Endothelial cell of umbilical vein (primary cell): ENCODE measurements at regions not wholly inside any gene's neighbourhood (a gene's known extent, or its start where the extent isn't known, plus 50 kb on each side); places are given as distances from the start of the nearest gene placed in this dataset.

Experiments used
- BruUV-seq: library from RNA; stranded (reverse); fragments of 400-500 nt; replicated peaks from 2 replicates; lab custom pipeline; 2021; lab: Mats Ljungman, UMichigan
- CTCF ChIA-PET: fragments of 300-600, 350-600 bp; sonication (Branson Sonifier 250); formaldehyde crosslinking; loops from one replicate; lab custom pipeline; 2021; ENCODE audit warnings: antibody characterized with exemption, inconsistent platforms; lab: Charles Lee
- POLR2A ChIA-PET: fragments of 300-600, 350-600 bp; sonication (Branson Sonifier 250); formaldehyde crosslinking; loops from one replicate; lab custom pipeline; 2021; ENCODE audit warnings: antibody characterized with exemption, inconsistent platforms; lab: Charles Lee
- DNase-seq: peaks from one replicate; pipeline ENCODE4 v3.0.0-alpha.2; 2011; ENCODE audit warnings: low read depth, low spot score
- FAIRE-seq: peaks from 2 replicates; lab custom pipeline; 2011; peaks lifted over from hg19 to GRCh38; lab: Jason Lieb, UNC
- H2AFZ ChIP-seq: 2 replicates; pipeline ENCODE4 v1.6.0; 2012; ENCODE audit warnings: low read depth, low read length, control low read depth, inconsistent platforms
- H3K27ac ChIP-seq: 2 replicates; pipeline ENCODE4 v1.5.1; 2011; ENCODE audit warnings: low read depth, mild to moderate bottlenecking, control low read depth, low read length, moderate library complexity; ENCODE audit not compliant: insufficient read depth
- H3K27me3 ChIP-seq, 2 experiments: 2 replicates each; pipeline versions ENCODE4 v1.6.0 to v1.6.1; 2011; ENCODE audit warnings: low read length in 2 of 2, mixed read lengths in 1 of 2; ENCODE audit not compliant: control insufficient read depth in 2 of 2, insufficient read depth in 2 of 2
- H3K36me3 ChIP-seq, 2 experiments: 2 replicates in 1 of 2; 3 replicates in 1 of 2; pipeline ENCODE4 v1.5.1; 2011; ENCODE audit warnings: low read length in 2 of 2, mild to moderate bottlenecking in 1 of 2, moderate library complexity in 1 of 2; ENCODE audit not compliant: control insufficient read depth in 2 of 2, insufficient read depth in 2 of 2; ENCODE audit errors: extremely low read depth in 1 of 2
- H3K4me1 ChIP-seq: 3 replicates; pipeline ENCODE4 v1.5.1; 2011; ENCODE audit warnings: mild to moderate bottlenecking, low read length; ENCODE audit not compliant: control insufficient read depth, insufficient read depth; ENCODE audit errors: extremely low read depth
- H3K4me2 ChIP-seq: 2 replicates; pipeline ENCODE4 v1.6.1; 2011; ENCODE audit warnings: low read length, control low read depth, mixed read lengths; ENCODE audit not compliant: insufficient read depth
- H3K4me3 ChIP-seq, 3 experiments: fragments of 200-600 bp in 1 of 3; sonication (generic), shearing (Covaris generic) in 1 of 3; replicated peaks in 1 of 3; 2 replicates each; pipeline ENCODE4 v1.5.1; 2011 to 2016; ENCODE audit warnings: control low read depth in 3 of 3, low read length in 3 of 3, mild to moderate bottlenecking in 2 of 3, inconsistent platforms in 1 of 3, low read depth in 1 of 3, moderate library complexity in 1 of 3; ENCODE audit not compliant: insufficient read depth in 1 of 3
- H3K79me2 ChIP-seq: 2 replicates; pipeline ENCODE4 v1.6.0; 2012; ENCODE audit warnings: low read length, inconsistent platforms; ENCODE audit not compliant: control insufficient read depth, insufficient read depth
- H3K9ac ChIP-seq: replicated peaks from 2 replicates; pipeline ENCODE3; 2011; ENCODE audit warnings: low read length, control low read depth; ENCODE audit not compliant: insufficient read depth; ENCODE audit errors: extremely low read depth
- H3K9me1 ChIP-seq: replicated peaks from 3 replicates; pipeline ENCODE4 v1.6.0; 2011; ENCODE audit warnings: mild to moderate bottlenecking, low read length; ENCODE audit not compliant: control insufficient read depth, insufficient read depth; ENCODE audit errors: extremely low read depth
- H3K9me3 ChIP-seq: replicated peaks from 2 replicates; pipeline ENCODE4 v1.5.1; 2012; ENCODE audit warnings: low read length, inconsistent platforms; ENCODE audit not compliant: control insufficient read depth, insufficient read depth
- H4K20me1 ChIP-seq: replicated peaks from 2 replicates; pipeline ENCODE3; 2011; ENCODE audit warnings: mild to moderate bottlenecking, low read length; ENCODE audit not compliant: control insufficient read depth, insufficient read depth; ENCODE audit errors: extremely low read depth
- EZH2 ChIP-seq: IDR thresholded peaks from 2 replicates; pipeline ENCODE4 v1.6.1; 2012; ENCODE audit warnings: borderline replicate concordance, low read depth, mild to moderate bottlenecking, moderate library complexity, low read length, inconsistent platforms; ENCODE audit not compliant: severe bottlenecking
- FOS ChIP-seq: IDR thresholded peaks from 2 replicates; pipeline ENCODE4 v1.6.1; 2011; ENCODE audit warnings: mild to moderate bottlenecking, low read length, moderate library complexity, borderline replicate concordance; ENCODE audit not compliant: insufficient read depth
- GATA2 ChIP-seq: IDR thresholded peaks from 2 replicates; pipeline ENCODE4 v1.7.0; 2011; ENCODE audit warnings: low read depth, mild to moderate bottlenecking, moderate library complexity, mixed read lengths, low read length; ENCODE audit not compliant: insufficient read length, insufficient read depth
- JUN ChIP-seq: IDR thresholded peaks from 2 replicates; pipeline ENCODE4 v1.6.1; 2011; ENCODE audit warnings: borderline replicate concordance, low read depth; ENCODE audit not compliant: insufficient read length, insufficient read depth
- MYC ChIP-seq: IDR thresholded peaks from one replicate; pipeline ENCODE4 v1.6.1; 2011; ENCODE audit warnings: mild to moderate bottlenecking, low read depth, low read length
- POLR2A ChIP-seq: IDR thresholded peaks from 2 replicates; pipeline ENCODE4 v1.6.1; 2012; ENCODE audit warnings: low read depth, mild to moderate bottlenecking, control low read depth, low read length
- POLR2AphosphoS5 ChIP-seq: IDR thresholded peaks from 2 replicates; pipeline ENCODE4 v1.6.1; 2012; ENCODE audit warnings: low read depth, mild to moderate bottlenecking, control low read depth, low read length, moderate library complexity; ENCODE audit not compliant: insufficient read depth
- dilution Hi-C: fragments of 300-500 bp; cut with MboI; formaldehyde crosslinking; loops from one replicate; pipeline ENCODE4 v1.15.0; 2019; ENCODE audit warnings: low sequenced_read_pairs; ENCODE audit not compliant: extremely low pct_ligation_motif_present
- intact Hi-C: fragments of 100-400 bp; cut with micrococcal nuclease; formaldehyde crosslinking; loops from one replicate; pipeline ENCODE4 v1.10.0; 2022
- TF ChIP-seq, protein P1 (sequence below): IDR thresholded peaks from 2 replicates; pipeline ENCODE4 v1.6.1; 2011; ENCODE audit not compliant: insufficient read depth, insufficient read length
- TF ChIP-seq, protein P2 (sequence below), 2 donors: IDR thresholded peaks; 1 replicate in 1 of 2; 2 replicates in 1 of 2; pipeline ENCODE4 v1.5.1; 2011; ENCODE audit warnings: low read length in 2 of 2, mild to moderate bottlenecking in 2 of 2, moderate library complexity in 2 of 2, control low read depth in 1 of 2, inconsistent platforms in 1 of 2, low read depth in 1 of 2; ENCODE audit not compliant: insufficient read depth in 1 of 2; ENCODE audit errors: extremely low read depth in 1 of 2

DNA sequence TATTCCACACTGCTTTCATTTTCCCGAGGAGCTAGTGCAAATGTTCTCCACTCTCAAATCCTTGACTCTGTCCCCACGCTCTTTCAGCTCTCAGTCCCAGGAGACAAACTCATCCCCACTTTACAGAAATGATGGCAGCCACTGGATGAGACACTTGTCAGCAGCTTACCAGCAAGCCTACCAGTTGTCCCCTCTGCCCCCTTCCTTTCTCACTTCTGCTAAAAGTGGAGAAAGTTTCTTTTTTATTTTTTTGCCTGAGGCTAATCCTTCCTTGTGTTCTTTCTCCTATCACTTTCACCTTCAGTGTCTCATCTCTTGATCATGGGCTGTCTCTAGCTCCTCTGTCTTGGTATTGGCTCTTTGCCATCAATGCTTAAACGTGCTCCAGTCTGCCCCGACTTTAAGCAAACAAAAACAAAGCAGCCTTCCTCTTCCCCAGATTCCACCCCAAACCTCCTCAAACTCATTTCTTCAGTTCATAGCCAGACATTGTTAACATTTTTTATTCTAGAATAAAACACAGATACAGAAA is 64.5 kb downstream of the TTC32 start:
- Histone ChIP-seq H3K9me3 (no peaks in the 10 kb centered on the region), H3K27me3 (peaks cover 0 to 5% of the 10 kb centered on the region in 2 experiments), H3K4me2 (no peak overlapping the region), H3K4me1 (no peaks in the 10 kb centered on the region), H3K9ac (no peak overlapping the region), H3K27ac (no peak overlapping the region), H4K20me1 (no peaks in the 10 kb centered on the region), H3K79me2 (no peaks in the 10 kb centered on the region), H3K9me1 (no peaks in the 10 kb centered on the region), H2AFZ (no peak overlapping the region), H3K36me3 (no peaks in the 10 kb centered on the region), H3K4me3 (no peak overlapping the region)
- dilution Hi-C loops (no loop called here), intact Hi-C loops (no loop called here)
- no TSS peak for BruUV-seq
- ChIA-PET POLR2A (no interaction called here), CTCF (interaction anchor here (1.3 kb wide), 1 partner anchor 9 kb away, joined by 4 read pairs; no protein-coding TSS in a partner anchor)
- DNase-seq (no peak), FAIRE-seq (no peak)
- no peak for TF ChIP-seq MYC
- TF ChIP-seq GATA2 = no peak
- no peak for TF ChIP-seq EZH2
- TF ChIP-seq, protein P1, sequence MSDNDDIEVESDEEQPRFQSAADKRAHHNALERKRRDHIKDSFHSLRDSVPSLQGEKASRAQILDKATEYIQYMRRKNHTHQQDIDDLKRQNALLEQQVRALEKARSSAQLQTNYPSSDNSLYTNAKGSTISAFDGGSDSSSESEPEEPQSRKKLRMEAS = no peak
- TF ChIP-seq, protein P2, sequence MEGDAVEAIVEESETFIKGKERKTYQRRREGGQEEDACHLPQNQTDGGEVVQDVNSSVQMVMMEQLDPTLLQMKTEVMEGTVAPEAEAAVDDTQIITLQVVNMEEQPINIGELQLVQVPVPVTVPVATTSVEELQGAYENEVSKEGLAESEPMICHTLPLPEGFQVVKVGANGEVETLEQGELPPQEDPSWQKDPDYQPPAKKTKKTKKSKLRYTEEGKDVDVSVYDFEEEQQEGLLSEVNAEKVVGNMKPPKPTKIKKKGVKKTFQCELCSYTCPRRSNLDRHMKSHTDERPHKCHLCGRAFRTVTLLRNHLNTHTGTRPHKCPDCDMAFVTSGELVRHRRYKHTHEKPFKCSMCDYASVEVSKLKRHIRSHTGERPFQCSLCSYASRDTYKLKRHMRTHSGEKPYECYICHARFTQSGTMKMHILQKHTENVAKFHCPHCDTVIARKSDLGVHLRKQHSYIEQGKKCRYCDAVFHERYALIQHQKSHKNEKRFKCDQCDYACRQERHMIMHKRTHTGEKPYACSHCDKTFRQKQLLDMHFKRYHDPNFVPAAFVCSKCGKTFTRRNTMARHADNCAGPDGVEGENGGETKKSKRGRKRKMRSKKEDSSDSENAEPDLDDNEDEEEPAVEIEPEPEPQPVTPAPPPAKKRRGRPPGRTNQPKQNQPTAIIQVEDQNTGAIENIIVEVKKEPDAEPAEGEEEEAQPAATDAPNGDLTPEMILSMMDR (IDR thresholded peaks at IDR 0.05; ENCODE audit: extremely low read depth in 1 of 2, insufficient read depth in 1 of 2, low read depth in 1 of 2, low read length in 2 of 2) = no peak
- no peak for TF ChIP-seq JUN
- TF ChIP-seq FOS = no peak
- TF ChIP-seq POLR2AphosphoS5 = no peak
- no peak for TF ChIP-seq POLR2A
